WTC11 (cell line): ENCODE measurements at regions not wholly inside any gene's neighbourhood (a gene's known extent, or its start where the extent isn't known, plus 50 kb on each side); places are given as distances from the start of the nearest gene placed in this dataset.

Experiments
- ATAC-seq: fragments of 200-7000 bp; cut with Tn5 transposase; 2 replicates; pipeline ENCODE4 v1.10.0; 2021; ENCODE audit warnings: mild to moderate bottlenecking, moderate library complexity
- CTCF ChIA-PET: fragments of 300-600 bp; sonication (Branson Sonifier 250); formaldehyde crosslinking; loops from one replicate; lab custom pipeline; 2021; ENCODE audit warnings: antibody characterized with exemption; lab: Charles Lee
- POLR2A ChIA-PET: fragments of 350-600 bp; sonication (Branson Sonifier 250); formaldehyde crosslinking; loops from one replicate; lab custom pipeline; 2021; ENCODE audit warnings: antibody characterized with exemption; lab: Charles Lee
- DNase-seq: peaks from one replicate; pipeline ENCODE4 v3.0.0; 2021; ENCODE audit warnings: low spot score
- H3K27ac Mint-ChIP-seq: 2 replicates; pipeline ENCODE4 v1.8.0; 2021; ENCODE audit warnings: mixed read lengths
- H3K27me3 Mint-ChIP-seq: 2 replicates; pipeline ENCODE4 v1.8.0; 2021; ENCODE audit warnings: low read depth, mild to moderate bottlenecking, moderate library complexity, mixed read lengths
- H3K36me3 Mint-ChIP-seq: 2 replicates; pipeline ENCODE4 v1.8.0; 2021; ENCODE audit warnings: mixed read lengths
- H3K4me1 Mint-ChIP-seq: 2 replicates; pipeline ENCODE4 v1.8.0; 2022; ENCODE audit warnings: mixed read lengths
- H3K4me3 Mint-ChIP-seq: 2 replicates; pipeline ENCODE4 v1.8.0; 2021; ENCODE audit warnings: mild to moderate bottlenecking, moderate library complexity, mixed read lengths
- H3K9me3 Mint-ChIP-seq: 2 replicates; pipeline ENCODE4 v1.8.0; 2021; ENCODE audit warnings: mixed read lengths
- ATF2 ChIP-seq: sonication (generic); formaldehyde crosslinking; IDR thresholded peaks from 2 replicates; pipeline ENCODE4 v1.8.1; 2022; ENCODE audit warnings: low read depth, missing genetic modification reagents, borderline replicate concordance
- CREB1 ChIP-seq: sonication (generic); formaldehyde crosslinking; IDR thresholded peaks from 2 replicates; pipeline ENCODE4 v1.8.0; 2023; ENCODE audit warnings: mild to moderate bottlenecking, missing genetic modification reagents
- CREM ChIP-seq: sonication (generic); formaldehyde crosslinking; IDR thresholded peaks from 2 replicates; pipeline ENCODE4 v1.8.1; 2022; ENCODE audit warnings: mild to moderate bottlenecking, missing genetic modification reagents, moderate library complexity
- ELF4 ChIP-seq: sonication (generic); formaldehyde crosslinking; IDR thresholded peaks from 2 replicates; pipeline ENCODE4 v1.8.1; 2022; ENCODE audit warnings: low read depth, mild to moderate bottlenecking, moderate library complexity, missing genetic modification reagents
- ESRRA ChIP-seq: sonication (generic); formaldehyde crosslinking; IDR thresholded peaks from 2 replicates; pipeline ENCODE4 v1.8.1; 2022; ENCODE audit warnings: mild to moderate bottlenecking, missing genetic modification reagents, borderline replicate concordance
- ETV6 ChIP-seq: sonication (generic); formaldehyde crosslinking; IDR thresholded peaks from 2 replicates; pipeline ENCODE4 v1.8.1; 2022; ENCODE audit warnings: mild to moderate bottlenecking, missing genetic modification reagents
- HMGA2 ChIP-seq: fragments of 250-450 bp; sonication (Bioruptor Pico); IDR thresholded peaks from 2 replicates; pipeline ENCODE4 v1.4.0; 2021; ENCODE audit warnings: mild to moderate bottlenecking, moderate library complexity
- NFATC4 ChIP-seq: fragments of 250-450 bp; sonication (Bioruptor Pico); IDR thresholded peaks from 2 replicates; pipeline ENCODE4 v1.9.0; 2021; ENCODE audit warnings: mild to moderate bottlenecking
- NR3C1 ChIP-seq: sonication (generic); formaldehyde crosslinking; conservative IDR thresholded peaks from 2 replicates; pipeline ENCODE4 v1.8.1; 2023; ENCODE audit warnings: low read depth, mild to moderate bottlenecking, missing genetic modification reagents
- PRRX2 ChIP-seq: fragments of 250-450 bp; sonication (Bioruptor Pico); IDR thresholded peaks from 2 replicates; pipeline ENCODE4 v1.8.0; 2021; ENCODE audit warnings: mild to moderate bottlenecking
- SMAD3 ChIP-seq: sonication (generic); formaldehyde crosslinking; IDR thresholded peaks from 2 replicates; pipeline ENCODE4 v1.8.0; 2022; ENCODE audit warnings: missing genetic modification reagents, mild to moderate bottlenecking, borderline replicate concordance
- TEAD1 ChIP-seq: sonication (generic); formaldehyde crosslinking; IDR thresholded peaks from 2 replicates; pipeline ENCODE4 v1.8.0; 2022; ENCODE audit warnings: mild to moderate bottlenecking, missing genetic modification reagents
- TP53 ChIP-seq: sonication (generic); formaldehyde crosslinking; IDR thresholded peaks from 2 replicates; pipeline ENCODE4 v1.8.1; 2023; ENCODE audit warnings: mild to moderate bottlenecking, missing genetic modification reagents
- ZMAT4 ChIP-seq: fragments of 250-450 bp; sonication (Bioruptor Pico); IDR thresholded peaks from 2 replicates; pipeline ENCODE4 v1.9.0; 2021; ENCODE audit warnings: mild to moderate bottlenecking
- ZNF232 ChIP-seq: sonication (generic); formaldehyde crosslinking; IDR thresholded peaks from 2 replicates; pipeline ENCODE4 v1.8.0; 2022; ENCODE audit warnings: mild to moderate bottlenecking, missing genetic modification reagents
- ZNF281 ChIP-seq: sonication (generic); formaldehyde crosslinking; IDR thresholded peaks from 2 replicates; pipeline ENCODE4 v1.8.0; 2023; ENCODE audit warnings: mild to moderate bottlenecking, missing genetic modification reagents
- ZNF396 ChIP-seq: fragments of 250-450 bp; sonication (Bioruptor Pico); IDR thresholded peaks from 2 replicates; pipeline ENCODE4 v1.8.0; 2021; ENCODE audit warnings: mild to moderate bottlenecking, moderate library complexity, borderline replicate concordance
- ZNF416 ChIP-seq: fragments of 250-450 bp; sonication (Bioruptor Pico); IDR thresholded peaks from 2 replicates; pipeline ENCODE4 v1.9.0; 2021; ENCODE audit warnings: mild to moderate bottlenecking, inconsistent platforms
- ZNF671 ChIP-seq: fragments of 250-450 bp; sonication (Bioruptor Pico); IDR thresholded peaks from 2 replicates; pipeline ENCODE4 v1.8.0; 2021; ENCODE audit warnings: mild to moderate bottlenecking
- TF ChIP-seq, protein P1 (sequence below): sonication (generic); formaldehyde crosslinking; IDR thresholded peaks from 2 replicates; pipeline ENCODE4 v1.8.0; 2022; ENCODE audit warnings: mild to moderate bottlenecking, missing genetic modification reagents
- TF ChIP-seq, protein P2 (sequence below): sonication (generic); formaldehyde crosslinking; IDR thresholded peaks from 2 replicates; pipeline ENCODE4 v1.8.0; 2022; ENCODE audit warnings: mild to moderate bottlenecking, missing genetic modification reagents
- TF ChIP-seq, protein P3 (sequence below): fragments of 250-450 bp; sonication (Bioruptor Pico); IDR thresholded peaks from 2 replicates; pipeline ENCODE4 v2.1.2; 2022; ENCODE audit warnings: mild to moderate bottlenecking, moderate library complexity
- TF ChIP-seq, protein P4 (sequence below): sonication (generic); formaldehyde crosslinking; IDR thresholded peaks from 2 replicates; pipeline ENCODE4 v1.8.1; 2023; ENCODE audit warnings: mild to moderate bottlenecking, missing genetic modification reagents, moderate library complexity

DNA sequence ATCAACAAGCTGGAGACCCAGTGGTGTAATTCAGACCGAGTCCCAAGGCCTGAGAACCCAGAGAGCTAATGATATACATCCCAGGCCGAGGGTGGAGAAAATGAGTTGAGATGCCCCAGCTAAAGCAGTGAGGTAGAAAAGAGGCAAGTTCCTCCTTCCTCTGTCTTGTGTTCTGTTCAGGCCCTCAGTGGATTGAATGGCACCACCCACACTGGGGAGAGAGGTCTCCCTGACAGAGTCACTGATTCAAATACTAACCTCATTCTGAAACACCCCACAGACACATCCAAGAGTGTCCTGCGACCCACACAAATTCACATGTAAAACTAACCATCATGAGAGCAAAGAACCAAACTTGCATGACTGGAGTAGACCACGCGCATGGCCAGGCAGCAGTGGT is 215.3 kb downstream of the ANAPC1 start:
- peaks cover 18% of the 10 kb centered on the region for H3K36me3 Mint-ChIP-seq
- no peak for ATAC-seq
- no peak for DNase-seq
- no peak overlapping the region for H3K4me3 Mint-ChIP-seq
- POLR2A ChIA-PET = no interaction called here
- H3K27me3 Mint-ChIP-seq = peaks cover 5% of the 10 kb centered on the region; the same call in 1 of the 2 replicates
- H3K27ac Mint-ChIP-seq = no peak overlapping the region
- TF ChIP-seq CREB1 (CRISPR knock-in tag) (no peak), ZNF671 (no peak), TP53 (CRISPR knock-in tag) (no peak), ZNF281 (CRISPR knock-in tag) (no peak), HMGA2 (CRISPR knock-in tag) (no peak), CREM (no peak), ZNF416 (CRISPR knock-in tag) (no peak), ELF4 (CRISPR knock-in tag) (no peak), ATF2 (CRISPR knock-in tag) (no peak), NR3C1 (CRISPR knock-in tag) (no peak), ZNF396 (CRISPR knock-in tag) (no peak), ESRRA (CRISPR knock-in tag) (no peak)
- TF ChIP-seq, protein P1, sequence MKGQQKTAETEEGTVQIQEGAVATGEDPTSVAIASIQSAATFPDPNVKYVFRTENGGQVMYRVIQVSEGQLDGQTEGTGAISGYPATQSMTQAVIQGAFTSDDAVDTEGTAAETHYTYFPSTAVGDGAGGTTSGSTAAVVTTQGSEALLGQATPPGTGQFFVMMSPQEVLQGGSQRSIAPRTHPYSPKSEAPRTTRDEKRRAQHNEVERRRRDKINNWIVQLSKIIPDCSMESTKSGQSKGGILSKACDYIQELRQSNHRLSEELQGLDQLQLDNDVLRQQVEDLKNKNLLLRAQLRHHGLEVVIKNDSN (CRISPR knock-in tag) = no peak
- TF ChIP-seq, protein P2, sequence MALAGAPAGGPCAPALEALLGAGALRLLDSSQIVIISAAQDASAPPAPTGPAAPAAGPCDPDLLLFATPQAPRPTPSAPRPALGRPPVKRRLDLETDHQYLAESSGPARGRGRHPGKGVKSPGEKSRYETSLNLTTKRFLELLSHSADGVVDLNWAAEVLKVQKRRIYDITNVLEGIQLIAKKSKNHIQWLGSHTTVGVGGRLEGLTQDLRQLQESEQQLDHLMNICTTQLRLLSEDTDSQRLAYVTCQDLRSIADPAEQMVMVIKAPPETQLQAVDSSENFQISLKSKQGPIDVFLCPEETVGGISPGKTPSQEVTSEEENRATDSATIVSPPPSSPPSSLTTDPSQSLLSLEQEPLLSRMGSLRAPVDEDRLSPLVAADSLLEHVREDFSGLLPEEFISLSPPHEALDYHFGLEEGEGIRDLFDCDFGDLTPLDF (CRISPR knock-in tag) = no peak
- peaks cover 10% of the 10 kb centered on the region for H3K9me3 Mint-ChIP-seq
- no peaks in the 10 kb centered on the region for H3K4me1 Mint-ChIP-seq
- CTCF ChIA-PET = no interaction called here

DNA sequence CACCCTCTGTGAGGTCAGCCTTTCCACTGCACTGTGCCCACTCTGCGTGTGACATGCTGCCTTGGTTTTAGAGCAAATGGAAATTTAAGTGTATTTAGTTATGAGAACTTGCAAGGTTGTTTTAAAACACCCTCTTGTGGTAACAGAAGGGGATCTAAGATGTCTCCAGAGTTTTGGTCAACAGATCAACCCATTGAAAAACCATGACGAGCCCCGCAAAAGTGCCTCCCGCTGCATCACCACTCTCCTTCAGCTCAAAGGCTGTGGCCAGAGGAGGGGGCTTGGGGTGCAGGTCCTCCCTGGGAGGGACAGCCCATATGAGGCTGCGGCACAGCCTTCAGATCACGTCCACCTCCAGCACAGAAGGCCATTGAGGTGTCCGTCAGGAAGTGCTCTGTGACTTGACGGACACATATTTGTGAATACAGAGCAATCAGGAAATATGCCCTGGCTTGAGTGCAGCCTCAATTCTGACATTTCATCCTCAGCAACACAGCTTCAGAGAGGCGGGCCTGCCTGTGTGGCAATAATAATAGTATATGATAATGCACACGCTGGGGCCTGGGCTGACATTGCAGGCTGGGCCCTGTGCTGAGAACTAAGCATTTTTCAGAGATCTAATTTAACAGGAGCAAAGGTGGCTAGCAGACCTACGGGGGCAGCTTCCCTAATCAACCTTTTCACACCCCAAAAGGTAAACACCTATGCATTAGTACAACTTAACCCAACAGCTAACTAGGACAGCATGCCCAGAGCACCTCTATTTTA is 213.9 kb downstream of the ANAPC1 start:
- TF ChIP-seq ZNF396 (CRISPR knock-in tag) = no peak
- TF ChIP-seq, protein P2 (CRISPR knock-in tag) = no peak
- no peak for TF ChIP-seq ZNF416 (CRISPR knock-in tag)
- no peak for TF ChIP-seq ZNF232
- no peak for TF ChIP-seq NFATC4 (CRISPR knock-in tag)
- TF ChIP-seq ETV6 (CRISPR knock-in tag) = no peak
- no peak for TF ChIP-seq TEAD1 (CRISPR knock-in tag)
- TF ChIP-seq, protein P3, sequence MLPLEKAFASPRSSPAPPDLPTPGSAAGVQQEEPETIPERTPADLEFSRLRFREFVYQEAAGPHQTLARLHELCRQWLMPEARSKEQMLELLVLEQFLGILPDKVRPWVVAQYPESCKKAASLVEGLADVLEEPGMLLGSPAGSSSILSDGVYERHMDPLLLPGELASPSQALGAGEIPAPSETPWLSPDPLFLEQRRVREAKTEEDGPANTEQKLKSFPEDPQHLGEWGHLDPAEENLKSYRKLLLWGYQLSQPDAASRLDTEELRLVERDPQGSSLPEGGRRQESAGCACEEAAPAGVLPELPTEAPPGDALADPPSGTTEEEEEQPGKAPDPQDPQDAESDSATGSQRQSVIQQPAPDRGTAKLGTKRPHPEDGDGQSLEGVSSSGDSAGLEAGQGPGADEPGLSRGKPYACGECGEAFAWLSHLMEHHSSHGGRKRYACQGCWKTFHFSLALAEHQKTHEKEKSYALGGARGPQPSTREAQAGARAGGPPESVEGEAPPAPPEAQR (CRISPR knock-in tag) = no peak
- no peak for TF ChIP-seq PRRX2 (CRISPR knock-in tag)
- no peak for TF ChIP-seq SMAD3
- no peak for TF ChIP-seq ZMAT4 (CRISPR knock-in tag)
- TF ChIP-seq, protein P4, sequence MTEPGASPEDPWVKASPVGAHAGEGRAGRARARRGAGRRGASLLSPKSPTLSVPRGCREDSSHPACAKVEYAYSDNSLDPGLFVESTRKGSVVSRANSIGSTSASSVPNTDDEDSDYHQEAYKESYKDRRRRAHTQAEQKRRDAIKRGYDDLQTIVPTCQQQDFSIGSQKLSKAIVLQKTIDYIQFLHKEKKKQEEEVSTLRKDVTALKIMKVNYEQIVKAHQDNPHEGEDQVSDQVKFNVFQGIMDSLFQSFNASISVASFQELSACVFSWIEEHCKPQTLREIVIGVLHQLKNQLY = no peak
- Mint-ChIP-seq H3K27ac (no peak overlapping the region), H3K9me3 (peaks cover 10% of the 10 kb centered on the region), H3K4me3 (no peak overlapping the region), H3K4me1 (no peaks in the 10 kb centered on the region), H3K27me3 (peaks cover 5% of the 10 kb centered on the region; the same call in 1 of the 2 replicates), H3K36me3 (peaks cover 18% of the 10 kb centered on the region)
- ATAC-seq = no peak
- CTCF ChIA-PET = no interaction called here
- POLR2A ChIA-PET = no interaction called here
- no peak for DNase-seq
